CD14-positive monocyte (primary cell): ENCODE measurements at regions not wholly inside any gene's neighbourhood (a gene's known extent, or its start where the extent isn't known, plus 50 kb on each side); places are given as distances from the start of the nearest gene placed in this dataset.

Experiments
- DNase-seq, 3 donors: peaks; one replicate each; pipeline ENCODE4 v3.0.0-alpha.2; 2011 to 2022
- H2AFZ ChIP-seq: 2 replicates; pipeline ENCODE4 v1.6.0; 2012; ENCODE audit warnings: mild to moderate bottlenecking, low read depth, low read length, inconsistent platforms; ENCODE audit not compliant: insufficient read depth, poor library complexity, severe bottlenecking
- H3K27ac ChIP-seq, 2 donors: 1 replicate in 1 of 2; 2 replicates in 1 of 2; pipeline ENCODE4 v1.5.1; 2012 to 2013; ENCODE audit warnings: low read length in 2 of 2, control low read depth in 1 of 2, inconsistent platforms in 1 of 2, low read depth in 1 of 2, mild to moderate bottlenecking in 1 of 2
- H3K27me3 ChIP-seq, 2 donors: one replicate each; pipeline versions ENCODE4 v1.6.0 to v1.6.1; 2011 to 2013; ENCODE audit warnings: low read length in 2 of 2; ENCODE audit not compliant: control insufficient read depth in 2 of 2, insufficient read depth in 2 of 2
- H3K36me3 ChIP-seq, 2 donors: replicated peaks in 1 of 2; 1 replicate in 1 of 2; 2 replicates in 1 of 2; pipeline versions ENCODE4 v1.5.1 to v1.6.1; 2012 to 2013; ENCODE audit warnings: low read length in 2 of 2, control low read depth in 1 of 2, inconsistent platforms in 1 of 2, mild to moderate bottlenecking in 1 of 2; ENCODE audit not compliant: insufficient read depth in 2 of 2, control insufficient read depth in 1 of 2
- H3K4me1 ChIP-seq, 2 donors: 1 replicate in 1 of 2; 2 replicates in 1 of 2; pipeline versions ENCODE4 v1.5.1 to v1.6.1; 2012 to 2013; ENCODE audit warnings: low read length in 2 of 2, control low read depth in 1 of 2, inconsistent platforms in 1 of 2, mild to moderate bottlenecking in 1 of 2, moderate library complexity in 1 of 2; ENCODE audit not compliant: insufficient read depth in 2 of 2, control insufficient read depth in 1 of 2
- H3K4me2 ChIP-seq: replicated peaks from 2 replicates; pipeline ENCODE3; 2012; ENCODE audit warnings: low read length, moderate library complexity, mild to moderate bottlenecking; ENCODE audit not compliant: poor library complexity, severe bottlenecking; ENCODE audit errors: extremely low read depth
- H3K4me3 ChIP-seq, 3 experiments: fragments of 200-600 bp in 1 of 3; sonication (generic) in 1 of 3; replicated peaks in 1 of 3; 1 replicate in 2 of 3; 2 replicates in 1 of 3; pipeline ENCODE4 v1.5.1; 2011 to 2013; ENCODE audit warnings: low read length in 3 of 3, mild to moderate bottlenecking in 3 of 3, control low read depth in 2 of 3, low read depth in 2 of 3, inconsistent platforms in 1 of 3, moderate library complexity in 1 of 3
- H3K79me2 ChIP-seq: 2 replicates; pipeline ENCODE4 v1.6.0; 2012; ENCODE audit warnings: mild to moderate bottlenecking, control low read depth, inconsistent platforms, low read length, moderate library complexity; ENCODE audit not compliant: insufficient read depth
- H3K9ac ChIP-seq: 2 replicates; pipeline ENCODE4 v1.6.0; 2017; ENCODE audit warnings: low read length, mild to moderate bottlenecking; ENCODE audit not compliant: insufficient read depth, poor library complexity, severe bottlenecking
- H3K9me3 ChIP-seq, 2 donors: replicated peaks in 1 of 2; 1 replicate in 1 of 2; 2 replicates in 1 of 2; pipeline versions ENCODE4 v1.5.1 to v1.6.1; 2012 to 2013; ENCODE audit warnings: low read length in 2 of 2, control low read depth in 1 of 2; ENCODE audit not compliant: control insufficient read depth in 1 of 2, insufficient read depth in 1 of 2
- H4K20me1 ChIP-seq: 2 replicates; pipeline ENCODE4 v1.6.0; 2012; ENCODE audit warnings: mild to moderate bottlenecking, low read length, control low read depth, moderate library complexity; ENCODE audit not compliant: insufficient read depth
- H3K27ac Mint-ChIP-seq, 7 donors: one replicate each; pipeline ENCODE4 v1.8.0; 2020; ENCODE audit warnings: mild to moderate bottlenecking in 7 of 7, mixed read lengths in 7 of 7, moderate library complexity in 6 of 7, inconsistent platforms in 2 of 7
- H3K27me3 Mint-ChIP-seq, 3 donors: one replicate each; pipeline ENCODE4 v1.8.0; 2021 to 2022; ENCODE audit warnings: low read depth in 3 of 3, mild to moderate bottlenecking in 3 of 3, mixed read lengths in 3 of 3, moderate library complexity in 3 of 3, inconsistent platforms in 1 of 3
- H3K36me3 Mint-ChIP-seq, 2 donors: one replicate each; pipeline ENCODE4 v1.8.0; 2020; ENCODE audit warnings: mixed read lengths in 2 of 2, inconsistent platforms in 1 of 2, mild to moderate bottlenecking in 1 of 2
- H3K4me1 Mint-ChIP-seq: one replicate; pipeline ENCODE4 v1.8.0; 2020; ENCODE audit warnings: mild to moderate bottlenecking, mixed read lengths
- H3K4me3 Mint-ChIP-seq, 2 donors: one replicate each; pipeline ENCODE4 v1.8.0; 2020; ENCODE audit warnings: mild to moderate bottlenecking in 2 of 2, mixed read lengths in 2 of 2, moderate library complexity in 1 of 2
- H3K9me3 Mint-ChIP-seq, 7 donors: one replicate each; pipeline ENCODE4 v1.8.0; 2020 to 2022; ENCODE audit warnings: mixed read lengths in 7 of 7, mild to moderate bottlenecking in 6 of 7, moderate library complexity in 6 of 7, inconsistent platforms in 2 of 7
- WGBS: methylation state at CpG from one replicate; pipeline ENCODE4 v1.1.5; 2013; ENCODE audit warnings: missing lambda C conversion rate; ENCODE audit not compliant: insufficient coverage; 5-methylcytosine and 5-hydroxymethylcytosine counted together
- intact Hi-C, 2 donors: fragments of 100-400 bp; cut with micrococcal nuclease; formaldehyde crosslinking; loops; one replicate each; pipeline versions ENCODE4 v1.15.0 to v1.15.1; 2023
- TF ChIP-seq, protein P1 (sequence below): fragments of 200-600 bp; IDR thresholded peaks from one replicate; pipeline ENCODE4 v1.8.0; 2022; ENCODE audit warnings: antibody characterized with exemption, mild to moderate bottlenecking

DNA sequence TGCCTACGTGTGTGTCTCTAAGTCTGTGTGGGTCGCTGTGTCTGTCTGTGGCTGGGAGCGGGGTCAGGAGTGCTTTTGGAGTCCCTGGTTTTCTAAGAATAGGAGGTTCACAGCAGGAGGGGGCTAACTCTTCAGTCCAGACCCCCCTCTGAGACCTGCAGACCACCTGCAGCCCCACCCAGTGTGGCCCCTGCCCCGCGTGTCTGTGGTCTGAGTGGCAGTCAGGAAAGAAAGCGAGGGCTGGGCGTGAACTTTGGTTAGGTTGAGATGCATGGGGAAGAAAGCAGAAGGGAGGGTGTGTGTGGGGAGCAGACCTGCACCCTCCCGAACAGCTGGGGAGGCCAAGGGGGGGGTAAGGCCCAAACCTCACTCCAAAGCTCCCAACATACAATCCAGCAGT is 144.9 kb upstream of the TPM1 start:
- no peak overlapping the region for H2AFZ ChIP-seq
- H3K4me3 Mint-ChIP-seq, result no peak overlapping the region
- TF ChIP-seq, protein P1, sequence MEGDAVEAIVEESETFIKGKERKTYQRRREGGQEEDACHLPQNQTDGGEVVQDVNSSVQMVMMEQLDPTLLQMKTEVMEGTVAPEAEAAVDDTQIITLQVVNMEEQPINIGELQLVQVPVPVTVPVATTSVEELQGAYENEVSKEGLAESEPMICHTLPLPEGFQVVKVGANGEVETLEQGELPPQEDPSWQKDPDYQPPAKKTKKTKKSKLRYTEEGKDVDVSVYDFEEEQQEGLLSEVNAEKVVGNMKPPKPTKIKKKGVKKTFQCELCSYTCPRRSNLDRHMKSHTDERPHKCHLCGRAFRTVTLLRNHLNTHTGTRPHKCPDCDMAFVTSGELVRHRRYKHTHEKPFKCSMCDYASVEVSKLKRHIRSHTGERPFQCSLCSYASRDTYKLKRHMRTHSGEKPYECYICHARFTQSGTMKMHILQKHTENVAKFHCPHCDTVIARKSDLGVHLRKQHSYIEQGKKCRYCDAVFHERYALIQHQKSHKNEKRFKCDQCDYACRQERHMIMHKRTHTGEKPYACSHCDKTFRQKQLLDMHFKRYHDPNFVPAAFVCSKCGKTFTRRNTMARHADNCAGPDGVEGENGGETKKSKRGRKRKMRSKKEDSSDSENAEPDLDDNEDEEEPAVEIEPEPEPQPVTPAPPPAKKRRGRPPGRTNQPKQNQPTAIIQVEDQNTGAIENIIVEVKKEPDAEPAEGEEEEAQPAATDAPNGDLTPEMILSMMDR, result no peak
- no peak overlapping the region for H3K4me3 ChIP-seq
- peaks cover 2 to 4% (median 3%) of the 10 kb centered on the region in 3 donors for H3K27me3 Mint-ChIP-seq
- intact Hi-C loops, result no loop called here
- DNase-seq, result no peak
- no peaks in the 10 kb centered on the region for H3K9me3 ChIP-seq
- no peaks in the 10 kb centered on the region for H3K36me3 ChIP-seq
- no peaks in the 10 kb centered on the region for H3K27me3 ChIP-seq
- no peak overlapping the region for H3K27ac ChIP-seq
- H3K4me1 Mint-ChIP-seq, result peaks cover 23% of the 10 kb centered on the region
- no peaks in the 10 kb centered on the region for H3K9me3 Mint-ChIP-seq
- no peaks in the 10 kb centered on the region for H3K36me3 Mint-ChIP-seq
- H3K4me2 ChIP-seq, result no peak overlapping the region
- no CpG with 5 or more reads among the region's 8 CpGs for WGBS
- H4K20me1 ChIP-seq, result no peaks in the 10 kb centered on the region
- no peak overlapping the region for H3K9ac ChIP-seq
- no peak overlapping the region for H3K27ac Mint-ChIP-seq
- H3K4me1 ChIP-seq, result peaks cover 3 to 14% of the 10 kb centered on the region in 2 donors
- no peaks in the 10 kb centered on the region for H3K79me2 ChIP-seq

DNA sequence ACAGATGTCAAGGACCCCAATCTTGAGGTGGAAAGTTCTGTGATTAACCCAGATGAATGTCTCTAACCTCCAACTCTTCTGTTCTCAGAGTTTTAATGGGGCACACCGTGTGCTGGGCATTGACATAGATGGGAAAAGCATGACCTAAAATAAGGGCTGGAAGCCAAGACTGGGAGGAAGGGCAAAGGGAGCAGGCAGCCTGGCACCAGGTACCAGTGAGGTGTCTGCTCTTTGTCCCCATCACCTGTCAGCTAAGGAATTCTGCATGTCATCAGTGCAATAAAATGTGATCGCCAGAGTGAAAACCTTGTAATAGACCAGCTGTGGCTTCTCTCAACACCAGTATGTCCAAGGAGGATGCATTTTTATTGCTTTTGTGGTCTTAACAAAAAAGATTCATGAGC is 143.5 kb upstream of the TPM1 start:
- Mint-ChIP-seq H3K36me3 (no peaks in the 10 kb centered on the region), H3K27me3 (peaks cover 2 to 4% (median 4%) of the 10 kb centered on the region in 3 donors), H3K4me3 (no peak overlapping the region), H3K4me1 (peaks cover 23% of the 10 kb centered on the region), H3K27ac (no peak overlapping the region), H3K9me3 (no peaks in the 10 kb centered on the region)
- intact Hi-C loops, result no loop called here
- no peaks in the 10 kb centered on the region for H3K79me2 ChIP-seq
- DNase-seq, result no peak
- H3K27ac ChIP-seq, result no peak overlapping the region
- TF ChIP-seq, protein P1, result no peak
- no peaks in the 10 kb centered on the region for H4K20me1 ChIP-seq
- H2AFZ ChIP-seq, result no peak overlapping the region
- H3K4me1 ChIP-seq, result peaks cover 3 to 14% of the 10 kb centered on the region in 2 donors
- H3K4me2 ChIP-seq, result no peak overlapping the region
- WGBS, result 83% methylated on average over 1 of the region's 2 CpGs
- no peaks in the 10 kb centered on the region for H3K27me3 ChIP-seq
- H3K9me3 ChIP-seq, result no peaks in the 10 kb centered on the region
- H3K9ac ChIP-seq, result no peak overlapping the region
- H3K36me3 ChIP-seq, result no peaks in the 10 kb centered on the region
- no peak overlapping the region for H3K4me3 ChIP-seq
